ENCODE measurements at regions not wholly inside any gene's neighbourhood (a gene's known extent, or its start where the extent isn't known, plus 50 kb on each side); places are given as distances from the start of the nearest gene placed in this dataset.

DNA sequence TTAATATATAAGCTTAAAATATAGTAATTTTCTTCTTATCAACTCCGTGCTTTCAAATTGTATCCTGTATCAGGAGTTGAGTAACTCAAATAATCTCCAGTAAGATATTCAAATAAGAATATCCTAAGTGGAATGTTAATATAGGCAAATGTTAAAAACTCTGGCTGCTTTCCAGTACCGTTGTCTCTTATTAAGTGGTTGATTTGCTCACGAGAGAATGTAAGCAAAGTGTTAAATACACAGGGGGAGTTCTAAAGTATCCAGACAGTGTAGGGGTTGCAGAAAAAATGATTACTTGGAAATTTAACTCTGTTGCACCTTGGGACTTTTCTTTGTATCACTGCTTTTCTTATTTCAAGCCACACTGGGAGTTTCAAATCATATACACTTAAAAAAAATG is 478.9 kb upstream of the TBL1XR1 start:
- TF ChIP-seq, protein P1, sequence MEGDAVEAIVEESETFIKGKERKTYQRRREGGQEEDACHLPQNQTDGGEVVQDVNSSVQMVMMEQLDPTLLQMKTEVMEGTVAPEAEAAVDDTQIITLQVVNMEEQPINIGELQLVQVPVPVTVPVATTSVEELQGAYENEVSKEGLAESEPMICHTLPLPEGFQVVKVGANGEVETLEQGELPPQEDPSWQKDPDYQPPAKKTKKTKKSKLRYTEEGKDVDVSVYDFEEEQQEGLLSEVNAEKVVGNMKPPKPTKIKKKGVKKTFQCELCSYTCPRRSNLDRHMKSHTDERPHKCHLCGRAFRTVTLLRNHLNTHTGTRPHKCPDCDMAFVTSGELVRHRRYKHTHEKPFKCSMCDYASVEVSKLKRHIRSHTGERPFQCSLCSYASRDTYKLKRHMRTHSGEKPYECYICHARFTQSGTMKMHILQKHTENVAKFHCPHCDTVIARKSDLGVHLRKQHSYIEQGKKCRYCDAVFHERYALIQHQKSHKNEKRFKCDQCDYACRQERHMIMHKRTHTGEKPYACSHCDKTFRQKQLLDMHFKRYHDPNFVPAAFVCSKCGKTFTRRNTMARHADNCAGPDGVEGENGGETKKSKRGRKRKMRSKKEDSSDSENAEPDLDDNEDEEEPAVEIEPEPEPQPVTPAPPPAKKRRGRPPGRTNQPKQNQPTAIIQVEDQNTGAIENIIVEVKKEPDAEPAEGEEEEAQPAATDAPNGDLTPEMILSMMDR (IDR thresholded peaks at IDR 0.05; ENCODE audit: low read depth, low read length): no peak
- no peak overlapping the region for H3K4me3 ChIP-seq (ENCODE audit: low read depth, low read length)

DNA sequence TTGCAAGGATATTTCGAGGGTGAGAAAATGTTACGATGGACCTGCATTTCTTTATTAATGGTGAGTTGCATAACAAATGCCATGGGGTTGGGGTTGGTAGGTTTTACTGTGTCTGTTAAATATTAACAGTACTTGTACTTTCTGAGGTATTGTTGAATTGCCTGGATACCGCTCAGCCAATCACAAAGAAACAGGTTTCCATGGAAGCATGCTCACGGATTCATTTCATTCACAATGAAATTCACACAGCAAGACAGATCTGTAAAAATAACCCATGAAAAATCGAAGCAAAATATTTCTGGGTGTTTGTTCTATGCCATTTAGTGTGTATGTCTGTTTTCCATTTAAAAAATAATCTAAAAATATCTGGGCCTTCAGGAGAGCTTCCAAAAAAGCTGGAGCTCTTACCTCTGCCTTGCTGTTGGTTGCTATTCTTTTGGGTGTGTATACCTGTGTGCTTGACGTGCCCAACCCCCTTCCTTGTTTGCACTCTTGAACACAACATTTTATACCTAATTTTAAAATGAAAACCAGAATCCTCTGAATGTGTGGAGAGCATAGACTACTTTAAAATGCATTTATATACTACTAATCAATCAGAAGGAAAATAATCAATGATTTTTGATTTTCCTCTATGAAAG is 479.8 kb upstream of the TBL1XR1 start:
- H3K4me3 ChIP-seq (ENCODE audit: low read depth, low read length): no peak overlapping the region

DNA sequence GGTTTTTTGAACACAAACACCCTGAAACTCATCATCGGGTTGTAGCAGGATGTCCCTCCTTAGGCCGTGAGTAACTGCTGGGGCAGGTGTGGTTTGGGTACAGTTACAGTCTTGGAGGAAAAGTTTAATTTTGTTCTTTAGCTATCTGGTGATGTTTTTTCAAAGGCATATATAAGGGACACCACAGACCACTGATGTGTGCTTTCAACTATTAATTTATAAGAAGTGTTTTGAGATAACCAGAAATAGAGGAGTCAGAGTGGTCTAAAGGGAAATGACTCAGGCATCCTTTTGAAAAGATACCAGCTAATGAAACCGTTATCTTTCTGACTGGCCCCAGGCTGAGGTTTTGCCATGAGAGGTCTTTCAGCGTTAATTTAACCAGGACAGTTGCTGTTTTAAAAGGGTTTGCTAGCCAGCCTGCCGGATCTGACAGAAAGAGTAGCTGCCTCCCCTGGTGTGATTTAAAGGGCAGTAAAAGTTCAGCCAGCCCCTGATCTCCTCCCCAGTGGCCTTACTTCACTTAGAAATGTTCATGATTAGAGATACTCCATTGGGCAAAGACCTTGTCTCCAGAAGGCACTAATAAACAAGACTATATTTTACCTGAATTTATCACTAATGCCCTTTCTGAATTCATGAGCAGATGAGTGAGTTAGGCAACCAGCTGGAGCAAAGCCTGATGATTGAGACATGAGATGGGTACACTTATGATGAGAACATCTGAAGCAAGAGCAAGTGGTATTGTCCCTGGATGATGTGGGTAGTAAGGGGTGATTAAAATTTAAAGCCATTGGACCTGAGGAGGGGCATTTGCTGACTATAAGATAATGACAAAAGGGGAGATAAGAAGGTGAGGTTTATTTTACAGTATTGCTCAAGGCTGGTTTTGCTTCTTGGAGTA is 482.5 kb upstream of the TBL1XR1 start:
- TF ChIP-seq, protein P1 (IDR thresholded peaks at IDR 0.05; ENCODE audit: low read depth, low read length): no peak
- H3K4me3 ChIP-seq (ENCODE audit: low read depth, low read length): no peak overlapping the region

More for the DNA sequence above, 479.8 kb upstream of the TBL1XR1 start:
- TF ChIP-seq, protein P1 (IDR thresholded peaks at IDR 0.05; ENCODE audit: low read depth, low read length): no peak

- TF ChIP-seq, protein P1 (IDR thresholded peaks at IDR 0.05; ENCODE audit: low read depth, low read length): no peak
- H3K4me3 ChIP-seq (ENCODE audit: low read depth, low read length): no peak overlapping the region
Observed at GRCh38 chr3:177680472-177680821, 483.2 kb upstream of the TBL1XR1 start.

DNA sequence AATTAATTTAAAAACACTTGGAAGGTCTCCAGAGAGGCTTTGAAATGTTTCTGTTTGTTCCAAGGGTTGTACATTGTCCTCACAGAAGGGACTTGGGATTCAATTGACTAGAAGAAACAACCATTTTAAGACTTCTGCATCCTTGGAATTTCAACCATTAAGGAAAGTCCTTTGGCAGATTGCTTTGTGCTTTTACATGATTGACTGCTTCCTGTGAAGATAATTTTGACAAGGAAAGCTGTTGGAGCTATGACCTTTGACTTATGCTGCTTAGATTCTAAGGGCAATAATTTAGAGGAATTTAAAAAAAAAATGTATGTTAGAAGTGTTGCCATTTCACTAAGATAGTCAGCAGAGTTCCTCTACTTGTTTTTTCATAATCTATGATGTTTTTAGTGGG is 483.9 kb upstream of the TBL1XR1 start:
- TF ChIP-seq, protein P1 (IDR thresholded peaks at IDR 0.05; ENCODE audit: low read depth, low read length): no peak
- H3K4me3 ChIP-seq (ENCODE audit: low read depth, low read length): no peak overlapping the region

GRCh38 chr3:177681852-177682251 is 484.6 kb upstream of the TBL1XR1 start:
- no peak overlapping the region for H3K4me3 ChIP-seq (ENCODE audit: low read depth, low read length)
- TF ChIP-seq, protein P1 (IDR thresholded peaks at IDR 0.05; ENCODE audit: low read depth, low read length): no peak

- TF ChIP-seq, protein P1 (IDR thresholded peaks at IDR 0.05; ENCODE audit: low read depth, low read length): no peak
- H3K4me3 ChIP-seq (ENCODE audit: low read depth, low read length): no peak overlapping the region
Observed at GRCh38 chr3:177683586-177683985, 486.3 kb upstream of the TBL1XR1 start.

Data from WI38 (cell line).